Fibroblast of skin of right biceps (primary cell): ENCODE measurements at regions not wholly inside any gene's neighbourhood (a gene's known extent, or its start where the extent isn't known, plus 50 kb on each side); places are given as distances from the start of the nearest gene placed in this dataset.
"Not testable (repeated sequence)": the region's sequence is repeated elsewhere in the genome, so short reads cannot be mapped to it uniquely, and the experiment has no call there.

ENCODE experiments used
- DNase-seq: peaks from one replicate; pipeline ENCODE4 v3.0.0-alpha.2; 2013

DNA sequence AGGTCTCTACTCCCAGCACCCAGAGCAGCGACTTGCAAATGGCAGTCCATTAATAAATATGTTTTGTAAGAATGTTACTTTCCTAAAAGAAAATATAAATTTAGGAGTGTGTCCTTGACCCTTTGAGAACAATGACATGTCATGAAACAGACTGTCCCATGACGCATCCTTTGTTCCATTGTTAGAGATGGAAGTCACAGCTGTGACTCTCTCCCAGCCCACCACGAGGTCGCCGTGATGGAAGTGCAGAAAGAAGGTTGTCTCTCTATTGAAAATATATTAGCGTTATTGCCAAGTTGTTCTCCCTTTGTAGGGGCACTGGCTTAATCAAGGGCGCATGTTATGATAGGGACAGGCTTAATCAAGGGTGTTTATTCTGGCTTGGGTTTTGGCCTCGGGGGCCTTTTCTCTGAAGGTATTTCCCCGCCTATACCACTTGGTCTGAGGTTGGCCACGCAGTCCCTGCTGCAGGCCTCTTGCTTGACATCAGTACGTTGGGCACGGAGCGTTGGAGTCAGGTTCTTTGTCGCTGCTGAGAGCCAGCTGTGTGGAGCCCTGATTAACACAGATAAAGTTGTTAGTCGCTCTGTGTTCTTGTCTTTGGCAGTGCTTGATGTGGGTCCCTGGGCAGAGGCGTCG, 126.7 kb upstream of the ZNF536 start:
- DNase-seq: no peak

DNA sequence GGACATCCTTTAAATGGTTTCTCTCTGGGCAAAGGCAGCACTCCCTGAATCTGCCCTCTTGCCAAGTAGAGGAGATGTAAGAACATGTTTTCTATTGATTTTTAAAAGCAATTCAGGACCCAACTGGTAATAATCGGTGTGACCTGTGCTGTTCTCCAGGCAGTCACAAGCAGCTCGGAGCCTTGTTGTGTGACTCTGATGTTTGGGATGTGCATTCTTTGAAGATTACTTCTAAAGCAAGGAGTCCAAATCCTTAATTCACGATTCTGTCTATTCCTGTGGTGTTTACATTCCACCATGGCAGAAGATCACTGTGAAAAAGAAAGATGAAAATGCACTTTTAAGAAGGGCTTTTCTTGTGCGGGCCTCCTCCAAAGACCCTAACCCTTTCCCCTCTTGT, 122.3 kb upstream of the ZNF536 start:
- peak; percentile 57 for DNase-seq

DNA sequence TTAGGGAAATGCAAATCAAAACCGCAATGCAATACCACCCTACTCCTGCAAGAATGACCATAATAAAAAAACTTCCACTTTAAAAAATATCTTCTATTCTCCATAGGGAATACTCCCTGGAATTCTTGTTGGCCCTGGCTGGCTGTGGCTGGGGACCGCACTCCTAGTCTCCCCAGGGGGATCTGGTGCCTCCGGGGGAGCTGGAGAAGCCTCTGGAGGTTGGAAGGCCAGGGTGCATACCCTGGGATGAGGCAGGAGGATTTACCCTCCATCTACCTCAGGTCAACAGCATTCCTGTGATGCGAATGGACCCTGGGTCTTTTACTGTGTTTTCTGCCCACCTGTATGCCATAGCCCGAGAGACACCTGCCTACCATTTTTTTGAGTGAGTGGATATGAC, 120.0 kb upstream of the ZNF536 start:
- no peak for DNase-seq

DNA sequence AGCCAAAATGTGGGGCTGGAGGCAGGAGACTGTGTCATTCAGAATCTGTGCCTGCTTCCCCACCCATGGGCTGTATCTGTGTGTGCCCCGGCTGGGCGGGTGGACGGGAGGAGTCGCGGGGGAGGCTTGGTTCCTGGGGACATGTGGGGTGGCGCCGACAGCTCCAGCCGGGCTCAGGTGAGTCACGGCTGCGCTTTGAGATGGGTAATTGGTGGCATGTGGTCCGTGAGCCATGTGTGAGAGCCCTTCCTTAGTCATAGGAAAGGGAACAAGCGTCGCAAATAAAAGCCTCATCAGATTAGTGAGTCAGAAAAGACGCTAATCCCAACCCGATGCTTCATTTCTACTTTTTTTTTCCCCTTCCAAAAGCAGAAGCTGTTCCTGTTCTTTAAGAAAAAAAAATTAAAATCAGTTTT, 118.6 kb upstream of the ZNF536 start:
- peak; percentile 89 for DNase-seq

DNA sequence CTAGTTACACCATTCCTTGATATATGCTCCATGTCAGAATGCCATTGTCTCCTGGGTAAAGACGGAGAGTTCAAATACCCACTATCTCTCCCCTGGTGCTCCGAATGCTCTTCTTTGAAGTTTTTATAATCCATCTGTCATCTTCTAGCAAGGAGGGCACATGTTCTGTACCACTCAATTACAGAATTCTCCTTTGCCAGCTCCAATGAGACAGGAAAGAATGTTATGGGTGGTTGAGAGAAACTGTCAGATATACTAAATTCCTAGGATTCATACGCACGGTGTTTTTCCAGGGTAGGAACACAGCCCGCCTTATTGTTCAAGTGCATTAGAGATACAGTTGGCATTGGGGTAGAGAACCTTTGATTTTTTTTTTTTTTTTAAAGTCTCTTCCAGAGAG, 118.0 kb upstream of the ZNF536 start:
- DNase-seq: no peak

DNA sequence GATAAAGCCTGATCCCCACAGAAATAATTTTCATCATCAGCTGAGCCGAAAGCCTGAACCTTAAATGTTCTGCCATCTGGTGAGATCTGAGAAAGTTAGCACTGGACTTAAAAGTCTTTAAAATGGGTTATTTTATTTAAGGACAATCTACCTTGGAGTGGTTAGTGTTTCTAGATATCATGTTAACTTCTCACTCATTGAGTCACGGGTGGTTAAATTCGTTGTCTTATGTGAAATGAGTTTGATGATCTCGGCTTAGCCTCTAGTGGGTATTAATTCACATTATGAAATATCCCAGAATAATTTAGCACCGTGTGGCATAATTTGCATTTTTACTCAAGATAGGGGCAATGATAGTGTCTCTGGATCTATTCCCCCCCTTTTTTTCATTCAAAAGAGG, 117.4 kb upstream of the ZNF536 start:
- DNase-seq: no peak

DNA sequence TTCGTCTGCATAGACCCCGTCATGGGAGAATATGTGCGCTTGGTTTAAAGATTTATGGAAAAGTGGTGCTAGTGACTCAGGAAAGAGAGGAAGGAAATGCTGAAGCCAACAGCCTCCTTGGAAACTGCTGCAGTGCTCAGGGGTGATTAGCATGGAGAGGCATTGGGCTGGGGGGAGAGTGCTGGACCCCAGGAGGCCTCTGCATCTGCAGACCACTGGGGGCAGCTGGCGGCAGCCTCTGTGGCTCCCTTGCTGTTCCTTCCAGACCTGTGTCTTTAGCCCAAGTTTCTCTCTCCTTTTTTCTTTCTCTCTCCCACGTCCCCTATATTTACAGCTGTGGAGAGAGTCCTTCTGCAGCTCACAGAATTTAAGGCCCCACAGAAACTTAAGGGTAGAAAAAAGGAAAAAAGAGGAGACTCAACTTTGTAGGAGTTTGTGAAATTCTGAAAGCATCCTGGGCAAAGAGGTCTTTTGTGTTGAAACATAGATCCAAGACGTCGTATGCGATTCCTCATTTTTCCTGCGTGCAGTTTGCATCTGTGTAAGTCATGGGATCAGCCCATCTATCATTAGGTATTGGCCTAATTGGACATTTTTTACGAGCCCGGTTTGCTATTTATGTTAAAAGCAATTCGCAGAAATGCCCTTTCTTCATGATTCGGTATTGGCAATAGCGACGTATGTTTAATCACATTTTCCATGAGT, 116.2 kb upstream of the ZNF536 start:
- DNase-seq: peak; percentile 52

DNA sequence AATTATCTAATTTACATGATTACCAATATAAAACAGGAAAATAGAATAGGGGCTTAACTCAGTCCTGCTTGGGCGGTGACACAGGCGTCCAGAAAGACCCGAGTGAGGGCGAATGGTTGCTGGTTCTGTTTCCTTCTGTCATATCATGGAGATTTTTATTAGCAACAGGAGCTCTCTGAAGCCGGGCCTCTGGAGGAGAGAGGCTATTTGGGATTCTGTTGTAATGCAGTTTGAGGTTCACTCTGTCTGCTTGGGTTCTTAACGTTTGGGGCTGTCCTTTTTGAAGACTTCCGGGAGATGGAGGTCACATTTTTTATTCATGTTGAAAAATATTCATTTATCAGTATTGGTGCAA, 115.7 kb upstream of the ZNF536 start:
- no peak for DNase-seq

DNA sequence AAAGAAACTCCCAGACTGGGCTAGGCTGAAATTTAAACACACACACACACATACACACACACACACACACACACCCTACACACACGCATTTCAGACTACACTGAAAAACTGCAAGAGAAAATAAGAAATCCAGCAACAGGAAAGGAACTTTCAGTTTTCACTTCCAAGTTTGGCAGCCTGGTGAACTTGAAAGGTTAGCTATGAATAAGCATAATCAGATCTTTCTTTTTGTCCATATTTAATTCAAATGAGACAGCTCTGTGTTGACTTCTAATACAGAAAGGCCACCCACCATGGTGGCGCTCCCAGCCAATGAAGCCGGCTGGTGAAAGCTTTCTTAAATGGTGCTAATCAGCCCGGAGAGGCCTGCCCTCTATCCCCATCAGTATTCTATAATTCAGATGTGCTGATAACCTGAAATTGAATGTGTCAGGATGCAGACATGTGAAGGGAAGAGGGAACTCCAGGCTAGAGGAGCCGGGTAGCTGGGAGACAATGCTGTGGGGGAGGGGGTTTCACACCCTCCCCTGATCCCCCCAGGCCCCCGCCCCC, 108.3 kb upstream of the ZNF536 start:
- DNase-seq: no peak

DNA sequence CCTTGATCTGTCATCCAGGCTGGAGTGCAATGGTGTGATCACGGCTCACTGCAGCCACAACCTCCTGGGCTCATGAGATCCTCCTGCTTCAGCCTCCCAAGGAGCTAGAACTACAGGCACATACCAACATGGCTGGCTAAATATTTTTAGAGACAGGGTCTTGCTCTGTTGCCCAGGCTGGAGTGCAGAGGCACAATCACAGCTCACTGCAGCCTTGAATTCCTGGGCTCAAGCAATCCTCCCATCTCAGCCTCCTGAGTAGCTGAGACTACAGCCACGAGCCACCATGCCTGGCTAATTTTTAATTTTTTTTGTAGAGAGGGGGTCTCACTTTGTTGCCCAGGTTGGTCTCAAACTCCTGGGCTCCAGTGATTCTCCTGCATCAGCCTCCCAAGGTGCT, 106.3 kb upstream of the ZNF536 start:
- not testable (repeated sequence) for DNase-seq

DNA sequence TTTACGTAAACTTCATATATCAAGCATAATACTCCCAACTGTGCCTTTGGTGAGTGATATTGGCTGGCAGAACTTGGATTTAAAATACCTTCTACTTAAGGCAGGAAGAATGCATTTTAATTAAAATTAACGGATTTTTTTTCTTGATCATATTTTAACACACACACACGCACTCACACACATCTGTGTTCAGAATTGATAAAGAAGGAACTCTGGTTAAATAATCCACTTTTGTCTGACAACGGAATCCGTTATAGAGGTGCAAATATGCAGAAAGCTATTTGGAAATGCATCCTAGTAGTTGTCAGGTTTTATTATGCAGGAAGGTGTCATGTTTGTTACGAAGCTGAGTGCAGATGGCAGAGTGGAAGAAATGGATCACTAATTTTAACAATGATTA, 105.5 kb upstream of the ZNF536 start:
- no peak for DNase-seq

DNA sequence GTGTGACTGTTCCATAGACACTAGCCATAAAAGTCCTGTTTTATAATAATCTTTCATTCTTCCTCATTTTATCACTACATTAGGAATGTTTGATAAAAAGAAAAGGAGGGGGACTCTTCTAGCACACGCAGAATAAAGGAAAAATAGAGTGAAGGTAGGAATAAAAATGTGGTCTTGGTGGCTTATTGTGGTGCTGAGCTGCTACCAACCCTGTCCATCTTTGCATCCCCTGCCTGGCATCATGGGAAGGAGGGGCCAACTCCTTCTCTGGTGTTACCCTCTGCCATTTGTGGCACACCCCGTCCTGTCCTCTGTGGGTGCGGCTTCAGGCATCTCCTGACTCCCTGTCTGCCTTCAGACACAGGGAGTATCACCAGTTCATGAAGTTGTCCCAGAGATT, 104.9 kb upstream of the ZNF536 start:
- DNase-seq: no peak

DNA sequence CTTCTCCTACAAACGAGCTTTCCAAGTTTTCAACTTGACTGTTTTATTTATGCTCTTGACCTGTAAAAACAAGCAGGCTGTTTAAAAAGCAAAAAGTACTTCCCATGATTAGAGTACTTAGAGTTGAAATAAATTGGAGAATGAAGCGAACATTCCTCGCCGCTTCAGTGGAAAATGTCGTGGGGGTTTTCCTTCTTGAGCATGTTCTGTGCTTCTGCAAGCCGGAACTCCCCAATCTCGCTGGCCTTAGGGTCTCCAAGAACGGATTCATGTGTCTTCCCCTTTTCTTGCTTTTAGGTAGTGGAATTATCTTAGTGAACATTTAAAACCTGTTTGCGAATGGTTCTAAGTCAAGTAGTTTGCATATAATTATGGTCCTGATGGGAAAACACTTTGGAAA, 103.6 kb upstream of the ZNF536 start:
- no peak for DNase-seq

DNA sequence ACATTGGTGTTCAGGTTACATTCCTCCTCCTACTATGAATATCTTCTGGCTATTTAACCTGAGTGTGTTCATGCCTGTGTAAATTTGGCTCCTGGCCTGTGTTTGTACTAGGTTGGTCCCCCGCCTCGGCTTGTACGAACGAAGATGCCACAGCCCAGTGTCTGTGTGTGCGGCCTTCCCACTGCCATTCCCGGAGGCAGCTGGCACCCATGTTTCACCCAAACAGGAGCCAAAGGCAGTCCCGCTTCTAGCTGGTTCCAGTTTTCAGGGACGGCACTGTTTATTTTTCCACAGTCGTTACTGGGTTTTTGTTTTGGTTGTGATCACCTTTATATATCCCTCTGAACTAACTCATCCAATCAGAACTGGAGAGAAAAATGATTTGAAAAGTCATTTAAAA, 102.5 kb upstream of the ZNF536 start:
- no peak for DNase-seq

DNA sequence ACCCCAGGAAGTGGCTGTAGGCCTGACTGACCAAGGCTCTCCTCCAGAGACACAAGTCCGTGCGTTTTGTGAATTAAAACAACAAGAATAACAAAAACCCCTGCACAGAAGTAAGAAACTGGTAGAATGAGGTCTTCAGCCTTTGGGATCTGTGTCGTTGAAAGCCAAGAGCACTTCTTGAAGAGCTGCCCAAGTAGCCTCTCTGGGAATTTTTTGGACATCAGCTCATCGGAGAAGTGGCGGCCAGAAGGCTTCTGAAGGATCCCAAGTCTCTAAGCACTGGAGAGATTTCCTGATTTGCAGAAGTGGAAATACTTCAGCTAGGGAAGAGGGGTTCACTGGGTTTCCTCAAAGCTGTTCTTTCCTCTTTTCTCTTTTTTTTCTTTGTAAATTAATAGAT, 100.4 kb upstream of the ZNF536 start:
- no peak for DNase-seq

DNA sequence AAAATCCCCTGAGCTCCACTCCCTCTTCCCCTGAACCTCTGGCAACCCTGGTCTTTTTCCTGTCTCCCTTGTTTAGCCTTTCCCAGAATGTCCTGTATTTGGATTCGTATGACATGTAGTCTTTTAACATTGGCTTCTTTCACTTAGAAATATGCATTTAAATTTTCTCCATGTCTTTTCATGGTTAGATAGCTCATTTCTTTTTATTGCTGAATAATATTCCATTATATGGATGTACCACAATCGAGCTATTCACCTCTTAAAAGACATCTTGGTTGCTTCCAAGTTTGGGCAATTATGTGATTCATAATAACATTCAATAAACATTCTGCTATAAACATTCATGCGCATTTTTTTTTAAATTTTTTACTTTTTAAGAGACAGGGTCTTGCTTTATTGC, 99.6 kb upstream of the ZNF536 start:
- no peak for DNase-seq

DNA sequence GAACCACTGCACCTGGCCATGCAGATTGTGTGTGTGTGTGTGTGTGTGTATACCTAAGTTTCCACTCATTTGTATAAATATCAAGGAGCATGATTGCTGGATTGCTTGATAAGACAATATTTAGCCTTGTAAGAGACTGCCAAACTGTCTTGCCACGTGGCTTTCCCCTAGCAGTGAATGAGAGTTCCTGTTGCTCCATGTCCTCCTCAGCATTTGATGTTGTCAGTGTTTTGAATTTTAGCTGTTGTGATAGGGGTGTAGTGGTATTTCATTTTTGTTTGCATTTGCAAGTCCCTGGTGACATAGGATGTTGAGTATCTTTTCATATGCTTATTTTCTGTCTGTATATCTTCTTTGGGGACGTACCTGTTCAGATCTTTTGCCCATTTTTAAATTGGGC, 99.0 kb upstream of the ZNF536 start:
- no peak for DNase-seq

DNA sequence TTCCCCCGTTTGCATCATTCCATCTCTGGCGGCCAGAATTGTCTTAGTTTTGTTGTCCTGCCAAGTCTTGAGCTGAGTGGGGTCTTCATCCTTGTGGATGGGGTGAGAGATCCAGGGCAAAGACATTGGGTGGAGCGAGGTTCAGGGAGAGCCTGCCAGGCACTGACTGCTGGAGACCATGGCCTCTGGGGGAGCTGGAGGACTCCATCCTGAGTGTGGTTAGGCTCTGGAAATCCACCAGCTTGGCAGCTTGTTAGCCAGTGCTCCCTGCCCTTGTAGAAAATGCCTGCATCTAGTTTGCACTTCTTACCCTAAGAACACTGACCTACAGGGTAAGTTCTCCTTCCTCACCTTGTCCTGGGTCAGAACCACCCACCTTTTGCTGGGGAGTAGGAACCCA, 97.2 kb upstream of the ZNF536 start:
- no peak for DNase-seq

DNA sequence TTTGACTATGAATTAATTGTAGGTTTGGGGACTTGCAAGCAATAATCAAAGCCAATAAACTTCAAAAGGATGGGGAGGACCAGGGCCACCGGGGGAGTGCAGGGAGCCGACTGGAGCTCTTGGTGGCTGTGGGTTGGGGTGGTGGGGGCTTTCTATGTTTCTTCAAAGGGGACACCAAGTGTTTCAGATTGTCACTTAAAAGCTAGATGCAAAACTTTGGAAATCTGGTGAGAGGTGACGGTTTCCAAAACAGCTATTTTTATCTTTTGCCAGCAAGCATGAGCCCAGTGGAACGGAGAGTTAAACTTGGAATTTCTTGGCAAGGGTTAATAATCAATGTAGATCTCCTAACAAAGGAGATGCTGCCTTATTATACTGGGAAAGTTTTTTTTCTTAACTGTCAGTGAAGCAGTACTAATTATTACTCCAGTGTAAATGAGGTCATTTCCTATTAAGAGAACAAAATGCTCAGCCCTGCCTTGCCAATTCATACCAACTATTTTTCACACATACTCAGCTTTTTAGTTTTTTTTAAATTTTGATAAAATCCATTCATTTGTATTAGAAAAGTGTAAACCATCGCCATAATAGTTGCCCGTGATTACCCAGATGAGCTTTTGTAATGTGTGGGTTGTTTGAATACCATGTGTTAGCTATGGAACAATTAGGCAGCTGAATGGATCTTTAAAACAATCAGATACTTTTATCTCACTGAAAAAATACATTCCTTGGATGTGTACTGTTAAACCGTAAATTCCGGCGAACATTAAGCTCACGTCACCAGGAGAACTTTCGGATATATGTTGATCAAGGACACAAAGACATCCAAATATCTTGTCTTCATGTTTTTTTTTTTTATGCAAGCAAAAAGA, 95.9 kb upstream of the ZNF536 start:
- no peak for DNase-seq

DNA sequence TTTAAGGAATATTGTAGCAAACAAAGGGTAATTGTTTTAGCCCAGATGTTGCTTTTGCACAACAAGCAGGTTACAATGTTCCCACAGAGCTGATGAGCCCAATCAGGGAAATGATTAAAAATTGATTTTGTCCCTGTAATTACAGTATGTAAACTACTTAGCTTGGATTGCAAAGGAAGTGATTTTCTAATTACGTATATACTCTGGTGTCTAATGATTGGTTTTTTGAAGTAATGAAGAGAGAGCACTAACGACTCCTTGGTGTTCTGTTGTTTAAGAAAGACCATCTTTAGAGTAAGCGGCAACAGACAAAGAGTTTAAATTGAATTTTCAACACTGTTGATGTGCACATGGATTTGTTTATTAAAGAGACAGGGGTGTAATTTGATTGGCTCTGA, 95.3 kb upstream of the ZNF536 start:
- DNase-seq: no peak

DNA sequence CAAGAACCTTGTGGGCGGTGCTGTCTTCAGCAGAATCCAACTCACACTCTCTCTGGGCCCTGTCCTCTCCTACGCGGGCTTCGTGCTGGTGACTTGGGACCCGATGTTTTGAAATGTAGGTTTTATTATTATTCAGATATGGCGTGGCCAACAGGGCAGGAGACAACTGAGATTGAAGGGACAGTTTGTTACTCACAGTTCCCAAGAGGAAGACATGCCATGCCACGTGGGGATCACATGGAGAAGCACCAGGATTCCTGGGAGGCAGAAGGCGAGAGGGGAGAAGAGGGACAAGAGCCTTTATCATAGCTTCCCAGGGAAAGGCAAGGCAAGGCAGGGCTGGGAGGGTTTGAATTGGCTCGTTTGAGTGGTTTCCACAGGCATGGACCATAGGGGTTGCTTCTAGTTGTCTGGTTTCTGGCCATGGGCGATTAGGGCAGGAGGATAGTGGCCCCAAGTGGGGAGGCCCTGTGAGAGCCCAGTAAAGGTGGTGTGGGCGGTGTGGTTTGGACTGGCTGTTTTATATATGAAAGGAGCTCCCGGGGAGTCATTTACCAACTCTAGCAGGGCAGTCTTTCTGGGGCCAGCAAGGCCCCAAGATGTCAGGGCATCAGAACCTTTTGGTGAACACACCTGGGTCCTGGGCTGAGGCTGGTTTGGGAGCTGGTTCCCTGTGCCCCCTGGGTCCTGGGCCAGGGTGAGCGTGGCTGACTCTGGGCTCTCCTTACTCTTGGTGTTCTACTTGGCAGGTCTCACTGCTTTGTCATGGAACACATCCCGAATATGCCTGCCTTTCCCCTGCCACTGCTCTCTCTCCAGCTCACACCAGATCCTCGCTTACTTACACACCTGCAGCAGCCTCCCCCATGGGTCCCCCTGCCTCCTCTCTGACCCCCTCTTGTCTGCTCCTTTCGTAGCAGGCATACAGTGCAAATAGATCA, 94.0 kb upstream of the ZNF536 start:
- no peak for DNase-seq

DNA sequence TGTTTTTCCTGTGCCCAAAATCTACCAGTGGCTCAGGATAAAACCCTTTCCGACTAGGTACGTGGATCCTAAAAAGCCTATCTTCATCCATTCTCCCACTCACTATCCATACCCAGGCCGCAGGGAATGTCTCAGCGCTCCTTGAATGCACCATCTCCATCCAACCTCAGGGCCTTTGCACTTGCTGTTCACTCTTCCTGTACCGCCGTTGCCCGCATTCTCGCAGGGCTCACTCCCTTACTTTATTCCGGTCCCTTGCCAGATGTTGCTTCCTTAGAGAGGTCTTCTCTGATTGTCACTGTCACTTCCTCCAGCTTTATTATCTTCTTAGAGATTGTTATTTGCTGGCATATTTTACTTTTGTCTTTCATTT, 93.3 kb upstream of the ZNF536 start:
- no peak for DNase-seq

DNA sequence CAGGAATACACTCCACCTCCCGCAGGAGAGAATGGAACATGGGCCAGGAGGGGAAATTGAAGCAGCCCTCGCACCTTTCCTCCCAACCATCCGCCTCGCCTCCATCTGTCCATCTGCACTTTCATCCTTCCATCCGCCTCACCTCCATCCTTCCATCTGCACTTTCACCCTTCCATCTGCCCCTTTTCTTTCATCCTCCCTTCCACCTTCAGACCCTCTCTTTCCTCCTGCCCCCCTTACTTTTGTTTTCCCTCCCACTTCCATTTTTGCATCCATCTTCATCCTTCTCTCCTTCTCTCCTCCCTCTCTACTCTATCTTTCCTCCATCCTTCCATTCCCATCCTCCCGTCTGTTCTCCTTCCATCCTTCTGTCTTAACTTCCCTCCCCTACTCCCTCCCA, 92.2 kb upstream of the ZNF536 start:
- no peak for DNase-seq
